Muscle of leg (tissue), 3 donors: ENCODE measurements at regions not wholly inside any gene's neighbourhood (a gene's known extent, or its start where the extent isn't known, plus 50 kb on each side); places are given as distances from the start of the nearest gene placed in this dataset.

Source experiments
- DNase-seq: peaks from one replicate; pipeline ENCODE4 v3.0.0; 2013
- H3K27ac ChIP-seq: one replicate; pipeline ENCODE4 v1.5.1; 2013; ENCODE audit warnings: mild to moderate bottlenecking, low read length, control low read depth
- H3K27me3 ChIP-seq: one replicate; pipeline ENCODE4 v1.6.1; 2013; ENCODE audit warnings: low read length; ENCODE audit not compliant: control insufficient read depth, insufficient read depth
- H3K36me3 ChIP-seq: one replicate; pipeline ENCODE4 v1.6.1; 2013; ENCODE audit warnings: low read length; ENCODE audit not compliant: control insufficient read depth, insufficient read depth
- H3K4me1 ChIP-seq: one replicate; pipeline ENCODE4 v1.6.1; 2013; ENCODE audit warnings: low read length; ENCODE audit not compliant: control insufficient read depth, insufficient read depth
- H3K4me3 ChIP-seq: one replicate; pipeline ENCODE4 v1.5.1; 2013; ENCODE audit warnings: low read length, control low read depth
- H3K9me3 ChIP-seq: replicated peaks from 2 replicates; pipeline ENCODE4 v1.6.1; 2013; ENCODE audit warnings: low read depth, low read length; ENCODE audit not compliant: control insufficient read depth
- WGBS: methylation state at CpG from one replicate; pipeline ENCODE4 v1.1.5; 2013; ENCODE audit warnings: missing lambda C conversion rate; ENCODE audit not compliant: insufficient coverage; 5-methylcytosine and 5-hydroxymethylcytosine counted together

GRCh38 chr1:19009882-19010321 lies 53.4 kb upstream of the IFFO2 start:
- peaks cover 12% of the 10 kb centered on the region for H3K27me3 ChIP-seq
- H3K4me3 ChIP-seq: no peak overlapping the region
- peaks cover 9% of the 10 kb centered on the region for H3K4me1 ChIP-seq
- no peaks in the 10 kb centered on the region for H3K9me3 ChIP-seq
- DNase-seq: no peak
- no peak overlapping the region for H3K27ac ChIP-seq
- WGBS: 63% methylated on average over 6 of the region's 8 CpGs
- no peaks in the 10 kb centered on the region for H3K36me3 ChIP-seq

- Histone ChIP-seq H3K27ac (no peak overlapping the region), H3K4me3 (no peak overlapping the region)
- 33% methylated on average over 8 of the region's 17 CpGs for whole genome bisulfite sequencing
Observed at GRCh38 chr1:19009126-19009881, 52.8 kb upstream of the IFFO2 start.

DNA sequence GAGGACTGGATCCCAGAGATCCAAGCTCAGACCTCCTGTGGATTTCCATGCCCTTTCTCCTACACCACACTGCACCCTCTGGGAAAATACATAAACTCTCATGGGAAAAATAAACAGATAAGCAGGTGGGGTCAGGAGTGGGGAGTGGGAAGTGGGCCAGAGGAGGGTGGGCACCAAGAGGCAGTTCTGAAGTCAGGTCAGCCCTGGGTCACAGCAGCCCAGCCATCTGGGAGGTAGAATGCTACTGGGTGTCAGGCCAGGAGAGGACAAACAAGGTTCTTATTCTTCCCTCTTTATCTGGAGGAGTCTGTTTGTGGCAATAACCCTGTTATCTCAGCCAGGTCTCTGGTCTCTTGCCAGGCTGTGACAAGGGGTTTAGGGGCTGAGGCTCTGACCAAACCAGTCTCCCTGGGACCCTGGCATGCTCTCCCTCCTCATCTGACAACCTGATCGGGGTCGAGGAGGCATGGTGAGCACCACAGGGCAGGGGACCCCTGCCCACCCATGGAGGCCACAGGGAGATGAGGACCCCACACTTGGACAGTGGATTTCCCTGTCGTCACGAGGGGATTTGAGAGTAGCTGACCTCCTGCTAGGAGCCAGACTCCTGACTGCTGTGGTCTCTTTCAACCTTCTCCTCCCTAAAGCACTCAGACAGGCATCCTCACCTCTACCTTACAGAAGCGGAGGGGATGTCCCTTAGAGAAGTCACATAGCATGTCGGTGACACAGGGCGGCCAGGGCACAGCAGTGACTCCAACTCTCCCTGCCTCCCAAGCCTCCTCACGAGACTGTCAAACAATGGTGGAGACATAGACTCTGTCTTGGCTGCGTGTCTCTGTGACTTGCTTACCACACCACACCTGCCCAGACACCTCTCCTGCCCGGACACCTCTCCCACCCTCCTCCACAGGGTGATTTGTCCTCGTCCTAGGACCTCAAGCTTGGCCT lies 51.3 kb upstream of the IFFO2 start:
- WGBS: 69% methylated on average over 10 of the region's 11 CpGs

More at GRCh38 chr1:19009126-19009881, 52.8 kb upstream of the IFFO2 start:
- Histone ChIP-seq H3K36me3 (no peaks in the 10 kb centered on the region), H3K27me3 (peaks cover 14% of the 10 kb centered on the region), H3K9me3 (no peaks in the 10 kb centered on the region), H3K4me1 (peaks cover 9% of the 10 kb centered on the region)
- DNase-seq: no peak

GRCh38 chr1:19006837-19007271 lies 50.4 kb upstream of the IFFO2 start:
- no peaks in the 10 kb centered on the region for H3K36me3 ChIP-seq
- no peaks in the 10 kb centered on the region for H3K9me3 ChIP-seq
- 80% methylated on average over 1 of the region's 2 CpGs for WGBS
- peaks cover 6% of the 10 kb centered on the region for H3K4me1 ChIP-seq
- H3K27me3 ChIP-seq: peaks cover 16% of the 10 kb centered on the region
- H3K4me3 ChIP-seq: no peak overlapping the region
- DNase-seq: no peak
- no peak overlapping the region for H3K27ac ChIP-seq

More for the DNA sequence above, 51.3 kb upstream of the IFFO2 start:
- peaks cover 18% of the 10 kb centered on the region for H3K27me3 ChIP-seq
- peaks cover 9% of the 10 kb centered on the region for H3K4me1 ChIP-seq
- no peaks in the 10 kb centered on the region for H3K9me3 ChIP-seq
- DNase-seq: no peak
- no peak overlapping the region for H3K4me3 ChIP-seq
- H3K36me3 ChIP-seq: no peaks in the 10 kb centered on the region
- no peak overlapping the region for H3K27ac ChIP-seq
